ENCODE measurements at regions not wholly inside any gene's neighbourhood (a gene's known extent, or its start where the extent isn't known, plus 50 kb on each side); places are given as distances from the start of the nearest gene placed in this dataset.

DNA sequence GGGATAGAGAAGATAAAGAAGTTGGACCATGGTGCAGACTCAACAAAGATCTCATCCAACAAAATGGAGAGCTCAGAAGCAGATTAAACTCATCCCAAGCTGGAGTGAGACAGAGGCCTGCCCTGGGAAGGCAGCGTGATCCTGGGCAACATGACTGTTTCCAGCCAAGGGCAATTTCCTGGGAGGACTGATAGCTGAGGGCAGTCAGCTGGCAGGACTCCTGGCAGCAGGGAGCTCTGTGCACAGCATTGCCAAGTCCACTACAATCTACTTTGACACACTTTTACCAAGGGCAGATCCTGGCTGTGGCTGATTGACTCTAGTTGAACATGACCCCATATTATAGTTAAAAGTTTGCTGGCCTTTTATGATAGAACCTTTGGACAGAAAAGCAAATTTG is 357.3 kb upstream of the RASGEF1B start:
- Histone ChIP-seq H2AFZ (replicated peaks) (no peak overlapping the region), H3K79me2 (ENCODE audit: low read depth) (no peaks in the 10 kb centered on the region), H4K20me1 (ENCODE audit: low read depth) (no peaks in the 10 kb centered on the region), H3F3A (ENCODE audit: low read depth) (no peaks in the 10 kb centered on the region), H3K4me2 (no peak overlapping the region), H3K9ac (no peak overlapping the region), H3K27ac (no peak overlapping the region), H3K27me3 (no peaks in the 10 kb centered on the region), H3K4me1 (peaks cover 17% of the 10 kb centered on the region), H3K36me3 (no peaks in the 10 kb centered on the region), H3K4me3 (no peak overlapping the region), H3K9me3 (ENCODE audit: low read depth) (no peaks in the 10 kb centered on the region)
- TF ChIP-seq CTCF (IDR thresholded peaks at IDR 0.05) (no peak), EZH2phosphoT487 (IDR thresholded peaks at IDR 0.05) (no peak), EZH2 (IDR thresholded peaks at IDR 0.05) (no peak)
- Mint-ChIP-seq H3K9me3 (peaks cover 12% of the 10 kb centered on the region), H3K4me3 (no peak overlapping the region), H3K4me1 (peaks cover 4% of the 10 kb centered on the region), H3K36me3 (no peaks in the 10 kb centered on the region), H3K27me3 (ENCODE audit: insufficient read depth, low read depth) (peaks cover 2% of the 10 kb centered on the region), H3K27ac (no peak overlapping the region)
- DNase-seq (ENCODE audit: low spot score) = no peak

- no peak for TF ChIP-seq EZH2 (IDR thresholded peaks at IDR 0.05)
- no peak for TF ChIP-seq EZH2phosphoT487 (IDR thresholded peaks at IDR 0.05)
- no peak for TF ChIP-seq CTCF (IDR thresholded peaks at IDR 0.05)
- Histone ChIP-seq H4K20me1 (ENCODE audit: low read depth) (no peaks in the 10 kb centered on the region), H3K9me3 (ENCODE audit: low read depth) (no peaks in the 10 kb centered on the region), H3K4me2 (no peak overlapping the region), H3K27me3 (no peaks in the 10 kb centered on the region), H3K4me1 (peaks cover 17% of the 10 kb centered on the region), H3F3A (ENCODE audit: low read depth) (no peaks in the 10 kb centered on the region), H3K9ac (no peak overlapping the region), H3K79me2 (ENCODE audit: low read depth) (no peaks in the 10 kb centered on the region), H3K27ac (no peak overlapping the region), H3K4me3 (no peak overlapping the region), H2AFZ (replicated peaks) (no peak overlapping the region), H3K36me3 (no peaks in the 10 kb centered on the region)
- no peak for DNase-seq (ENCODE audit: low spot score)
- Mint-ChIP-seq H3K36me3 (no peaks in the 10 kb centered on the region), H3K27me3 (ENCODE audit: insufficient read depth, low read depth) (peaks cover 2% of the 10 kb centered on the region), H3K4me3 (no peak overlapping the region), H3K9me3 (peaks cover 8% of the 10 kb centered on the region), H3K4me1 (no peaks in the 10 kb centered on the region), H3K27ac (no peak overlapping the region)
Observed at GRCh38 chr4:81827577-81828202, 356.0 kb upstream of the RASGEF1B start.

DNA sequence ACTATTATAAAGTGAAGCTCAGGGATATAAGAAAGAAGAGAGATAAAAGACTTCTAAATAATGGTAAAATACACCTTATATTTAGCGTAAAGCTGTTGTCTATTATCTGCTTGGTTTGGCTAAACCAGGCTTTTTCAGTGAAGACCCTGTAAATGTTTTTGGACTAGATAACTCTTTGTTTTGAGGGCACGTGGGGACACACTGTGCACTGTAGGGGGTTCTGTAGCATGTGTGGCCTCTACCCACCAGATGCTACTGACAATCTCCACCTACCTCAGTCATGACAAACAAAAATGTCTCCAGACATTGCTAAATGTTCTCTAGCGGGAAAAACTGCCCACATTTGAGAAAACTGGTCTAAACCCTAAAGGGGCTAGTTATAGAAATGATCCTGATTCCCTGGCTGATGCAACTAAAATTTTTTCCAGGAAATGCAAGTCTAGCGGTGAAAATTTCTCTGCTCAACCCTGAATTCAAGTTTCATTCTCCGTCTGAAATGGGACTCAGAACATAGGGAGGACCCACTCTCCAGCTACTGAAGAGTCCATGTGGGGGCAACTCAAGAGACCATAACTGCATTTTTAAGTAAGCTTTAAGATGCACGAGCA is 355.2 kb upstream of the RASGEF1B start:
- Histone ChIP-seq H3K9me3 (ENCODE audit: low read depth) (no peaks in the 10 kb centered on the region), H3K27me3 (no peaks in the 10 kb centered on the region), H3K36me3 (no peaks in the 10 kb centered on the region), H3K4me1 (peaks cover 17% of the 10 kb centered on the region), H3K4me2 (no peak overlapping the region), H2AFZ (replicated peaks) (no peak overlapping the region), H3K79me2 (ENCODE audit: low read depth) (no peaks in the 10 kb centered on the region), H3K4me3 (no peak overlapping the region), H3K9ac (no peak overlapping the region), H3F3A (ENCODE audit: low read depth) (no peaks in the 10 kb centered on the region), H3K27ac (no peak overlapping the region), H4K20me1 (ENCODE audit: low read depth) (no peaks in the 10 kb centered on the region)
- Mint-ChIP-seq H3K4me3 (no peak overlapping the region), H3K36me3 (no peaks in the 10 kb centered on the region), H3K27ac (no peak overlapping the region), H3K9me3 (peaks cover 8% of the 10 kb centered on the region), H3K4me1 (no peaks in the 10 kb centered on the region), H3K27me3 (ENCODE audit: insufficient read depth, low read depth) (no peaks in the 10 kb centered on the region)
- TF ChIP-seq CTCF (IDR thresholded peaks at IDR 0.05) (no peak), EZH2phosphoT487 (IDR thresholded peaks at IDR 0.05) (no peak), EZH2 (IDR thresholded peaks at IDR 0.05) (no peak)
- DNase-seq (ENCODE audit: low spot score) = no peak

All from neural progenitor cell (in vitro differentiated cells).